Spleen (tissue), 7 donors: ENCODE measurements at regions not wholly inside any gene's neighbourhood (a gene's known extent, or its start where the extent isn't known, plus 50 kb on each side); places are given as distances from the start of the nearest gene placed in this dataset.

Source experiments
- CTCF ChIP-seq, 11 experiments: fragments of 200-600 bp in 7 of 11; fragments of 450-650 bp in 4 of 11; sonication (generic) in 4 of 11; IDR thresholded peaks in 8 of 11; conservative IDR thresholded peaks in 3 of 11; 1 replicate in 7 of 11; 2 replicates in 4 of 11; pipeline versions ENCODE4 v1.4.0 to v1.8.0; 2016 to 2021; ENCODE audit warnings: antibody characterized with exemption in 11 of 11, inconsistent platforms in 4 of 11, mild to moderate bottlenecking in 1 of 11
- POLR2A ChIP-seq, 3 donors: fragments of 450-650 bp; IDR thresholded peaks; one replicate each; pipeline ENCODE4 v1.5.1; 2017; ENCODE audit warnings: antibody characterized with exemption in 3 of 3, mild to moderate bottlenecking in 1 of 3
- donor health status: DM: no; HTN: no; CAD: no; lungs with moderate emphysema.
- donor health status: DM: no; HTN: no; CAD: no.
- donor health status: DM: no; HTN: no; CAD: no.

- TF ChIP-seq CTCF (IDR thresholded peaks at IDR 0.05 in 8 of 11, conservative IDR thresholded peaks at IDR 0.05 in 3 of 11) (no peak), POLR2A (IDR thresholded peaks at IDR 0.05) (no peak)
These were observed 95.2 kb upstream of the JCAD start for GRCh38 chr10:30154561-30154960.
